ENCODE measurements at regions not wholly inside any gene's neighbourhood (a gene's known extent, or its start where the extent isn't known, plus 50 kb on each side); places are given as distances from the start of the nearest gene placed in this dataset.

- no peak for TF ChIP-seq CTCF (IDR thresholded peaks at IDR 0.05)
Measured at GRCh38 chr11:28460348-28460747, 352.2 kb downstream of the METTL15 start.

DNA sequence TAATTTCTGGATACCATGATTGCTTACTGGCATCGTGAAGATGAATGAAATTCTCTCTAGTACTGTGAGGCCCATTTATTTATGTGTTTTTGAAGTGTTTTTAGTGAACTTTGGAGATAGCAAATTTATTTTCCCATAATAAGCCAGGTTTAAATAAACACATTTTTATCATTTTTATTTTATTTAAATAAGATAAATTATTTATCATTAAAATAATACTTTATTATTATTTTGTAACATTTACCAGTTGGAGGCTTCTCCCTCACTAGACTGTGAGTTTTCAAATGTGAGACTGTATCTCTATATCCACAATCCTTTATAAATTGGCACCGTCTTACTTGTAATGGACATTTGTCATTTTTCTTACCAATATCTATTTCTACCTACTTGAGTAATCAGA is 351.7 kb downstream of the METTL15 start:
- no peak for TF ChIP-seq CTCF (IDR thresholded peaks at IDR 0.05)

DNA sequence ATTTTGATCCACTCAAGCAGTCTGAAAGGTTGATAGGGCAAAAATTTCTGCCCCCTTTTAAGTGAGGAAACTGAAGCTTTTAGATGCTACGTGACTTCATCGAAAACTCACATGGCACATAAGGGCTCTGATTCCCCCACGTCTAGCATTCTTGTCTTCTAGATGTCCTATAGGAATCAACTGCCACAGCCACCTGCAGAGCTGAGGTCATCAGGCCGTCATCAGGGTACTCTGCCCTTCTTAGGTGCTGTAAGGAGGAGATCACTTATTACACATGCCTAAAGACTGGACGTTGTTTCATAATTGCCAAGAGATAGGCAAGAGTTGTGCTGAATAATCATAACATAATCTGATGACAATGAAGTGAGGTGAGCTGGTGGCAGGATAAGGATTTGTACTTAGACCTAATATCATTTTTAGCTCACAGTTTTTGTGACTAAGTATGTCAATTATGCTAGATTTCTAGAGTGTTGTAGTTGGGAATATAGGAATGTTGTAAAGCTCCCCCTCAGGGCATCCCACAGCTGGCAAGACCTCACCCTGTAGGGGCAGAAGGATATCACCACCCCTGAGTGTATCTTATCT is 349.4 kb downstream of the METTL15 start:
- no peak for TF ChIP-seq CTCF (IDR thresholded peaks at IDR 0.05)

DNA sequence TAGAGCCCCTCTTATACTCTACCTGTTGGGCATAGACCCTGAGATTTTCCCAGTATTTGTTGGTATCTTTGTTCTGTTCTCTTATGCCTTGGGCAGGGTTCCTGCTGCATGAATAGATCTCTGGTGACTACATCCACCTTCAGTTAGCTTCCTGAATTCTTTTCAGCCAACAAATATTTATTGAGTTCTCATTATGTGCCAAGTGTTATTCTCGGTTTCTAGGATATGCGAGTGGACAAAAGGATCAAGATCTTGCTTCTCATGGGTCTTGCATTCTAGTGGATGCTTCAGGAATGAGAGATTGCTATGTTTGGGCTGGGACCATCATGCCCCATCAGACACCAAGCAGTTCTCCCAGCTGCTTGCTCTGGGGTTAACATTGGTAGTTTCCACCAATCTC is 340.0 kb downstream of the METTL15 start:
- no peak for TF ChIP-seq CTCF (IDR thresholded peaks at IDR 0.05)

DNA sequence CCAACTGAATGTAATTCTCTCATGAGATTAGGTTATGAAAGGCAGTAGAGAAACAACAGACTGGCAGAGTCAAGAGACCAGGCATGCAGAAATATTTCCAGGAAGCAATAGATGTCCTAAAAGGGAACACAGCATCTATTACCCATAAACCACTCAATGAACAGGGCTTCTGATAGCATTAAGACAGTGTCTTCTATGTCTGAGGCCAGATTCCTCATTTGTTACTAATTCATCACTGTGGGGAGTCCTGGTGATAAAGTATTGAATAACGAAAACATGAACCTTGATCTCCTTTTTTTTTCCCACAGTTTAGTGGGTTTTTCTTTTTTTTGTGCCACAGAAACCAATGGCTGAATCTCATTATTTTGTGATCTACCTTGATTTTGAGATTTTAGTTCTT is 339.0 kb downstream of the METTL15 start:
- TF ChIP-seq CTCF (IDR thresholded peaks at IDR 0.05): no peak

- TF ChIP-seq CTCF (IDR thresholded peaks at IDR 0.05): no peak
Measured at GRCh38 chr11:28442131-28442530, 333.9 kb downstream of the METTL15 start.

GRCh38 chr11:28439403-28439802 is 331.2 kb downstream of the METTL15 start:
- no peak for TF ChIP-seq CTCF (IDR thresholded peaks at IDR 0.05)

DNA sequence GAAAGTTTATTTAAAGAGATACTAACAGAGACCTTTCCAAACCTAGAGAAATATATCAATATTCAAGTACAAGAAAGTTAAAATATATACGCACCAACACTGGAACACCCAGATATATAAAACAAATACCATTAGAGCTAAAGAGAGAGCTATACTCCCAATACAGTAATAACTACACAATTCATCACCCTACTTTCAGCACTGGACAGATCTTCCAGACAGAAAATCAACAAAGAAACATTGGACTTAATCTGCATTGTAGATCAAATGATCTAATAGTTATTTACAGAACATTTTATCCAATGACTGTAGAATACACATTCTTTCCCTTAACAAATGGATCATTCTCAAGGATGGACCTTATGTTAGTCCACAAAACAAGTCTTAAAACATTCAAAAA is 311.9 kb downstream of the METTL15 start:
- no peak for TF ChIP-seq CTCF (IDR thresholded peaks at IDR 0.05)

Data from LNCAP (cell line).